Uterus (tissue), 2 donors: ENCODE measurements at regions not wholly inside any gene's neighbourhood (a gene's known extent, or its start where the extent isn't known, plus 50 kb on each side); places are given as distances from the start of the nearest gene placed in this dataset.

Experiments used
- POLR2A ChIP-seq, 2 donors: fragments of 450-650 bp; IDR thresholded peaks; one replicate each; pipeline ENCODE4 v1.6.1; 2016; ENCODE audit warnings: antibody characterized with exemption in 2 of 2, mild to moderate bottlenecking in 1 of 2, moderate library complexity in 1 of 2
- TF ChIP-seq, protein P1 (sequence below), 4 experiments: fragments of 200-600 bp in 2 of 4; fragments of 450-650 bp in 2 of 4; sonication (generic) in 2 of 4; IDR thresholded peaks; one replicate each; pipeline ENCODE4 v1.5.1; 2016 to 2019; ENCODE audit warnings: antibody characterized with exemption in 4 of 4, mild to moderate bottlenecking in 2 of 4, moderate library complexity in 1 of 4

DNA sequence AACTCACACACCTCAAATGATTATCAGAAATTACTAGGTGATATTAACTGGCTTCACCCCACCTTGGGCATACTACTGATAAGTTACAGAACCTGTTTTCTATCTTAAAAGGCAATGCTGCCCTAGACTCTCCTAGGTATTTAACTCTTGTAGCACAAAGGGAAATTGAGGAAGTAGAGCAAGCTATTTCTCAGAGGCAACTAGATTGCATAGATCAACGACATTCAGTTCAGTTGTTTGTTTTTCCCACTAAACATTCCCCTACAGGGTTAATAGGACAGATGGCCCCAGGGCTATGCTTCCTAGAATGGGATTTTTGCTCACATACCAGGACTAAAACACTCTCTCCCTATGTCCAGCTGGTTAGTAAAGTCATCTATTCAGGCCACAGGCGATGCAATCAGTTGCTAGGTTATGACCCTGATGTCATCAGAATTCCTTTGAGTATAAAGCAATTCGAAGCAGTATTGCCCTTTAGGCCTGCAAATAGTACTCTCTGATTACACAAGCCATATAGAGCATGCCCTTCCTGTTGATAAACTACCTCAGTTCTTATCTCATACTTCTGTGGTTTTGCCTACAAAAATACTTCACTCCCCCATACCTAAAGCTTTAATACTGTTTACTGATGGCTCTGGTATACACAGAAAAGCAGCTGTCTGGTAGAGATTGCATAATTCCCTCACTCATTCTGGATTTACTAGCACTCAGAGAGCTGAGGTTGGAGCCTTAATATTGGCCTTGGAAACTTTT, 67.4 kb upstream of the ASCC3 start:
- TF ChIP-seq, protein P1, sequence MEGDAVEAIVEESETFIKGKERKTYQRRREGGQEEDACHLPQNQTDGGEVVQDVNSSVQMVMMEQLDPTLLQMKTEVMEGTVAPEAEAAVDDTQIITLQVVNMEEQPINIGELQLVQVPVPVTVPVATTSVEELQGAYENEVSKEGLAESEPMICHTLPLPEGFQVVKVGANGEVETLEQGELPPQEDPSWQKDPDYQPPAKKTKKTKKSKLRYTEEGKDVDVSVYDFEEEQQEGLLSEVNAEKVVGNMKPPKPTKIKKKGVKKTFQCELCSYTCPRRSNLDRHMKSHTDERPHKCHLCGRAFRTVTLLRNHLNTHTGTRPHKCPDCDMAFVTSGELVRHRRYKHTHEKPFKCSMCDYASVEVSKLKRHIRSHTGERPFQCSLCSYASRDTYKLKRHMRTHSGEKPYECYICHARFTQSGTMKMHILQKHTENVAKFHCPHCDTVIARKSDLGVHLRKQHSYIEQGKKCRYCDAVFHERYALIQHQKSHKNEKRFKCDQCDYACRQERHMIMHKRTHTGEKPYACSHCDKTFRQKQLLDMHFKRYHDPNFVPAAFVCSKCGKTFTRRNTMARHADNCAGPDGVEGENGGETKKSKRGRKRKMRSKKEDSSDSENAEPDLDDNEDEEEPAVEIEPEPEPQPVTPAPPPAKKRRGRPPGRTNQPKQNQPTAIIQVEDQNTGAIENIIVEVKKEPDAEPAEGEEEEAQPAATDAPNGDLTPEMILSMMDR (IDR thresholded peaks at IDR 0.05), result no peak
- TF ChIP-seq POLR2A (IDR thresholded peaks at IDR 0.05), result no peak
